Liver (tissue), 8 donors: ENCODE measurements at regions not wholly inside any gene's neighbourhood (a gene's known extent, or its start where the extent isn't known, plus 50 kb on each side); places are given as distances from the start of the nearest gene placed in this dataset.

Source experiments
- DNase-seq: peaks from one replicate; pipeline ENCODE4 v3.0.0-alpha.2; 2017; ENCODE audit warnings: low spot score
- H3K27ac ChIP-seq, 2 donors: one replicate each; pipeline ENCODE4 v1.7.0; 2013; ENCODE audit warnings: inconsistent platforms in 2 of 2, low read length in 2 of 2, control low read depth in 1 of 2, low read depth in 1 of 2, mild to moderate bottlenecking in 1 of 2
- H3K27me3 ChIP-seq, 4 donors: one replicate each; pipeline versions ENCODE4 v1.6.1 to v1.7.0; 2013; ENCODE audit warnings: low read length in 3 of 4, inconsistent platforms in 1 of 4, mild to moderate bottlenecking in 1 of 4, moderate library complexity in 1 of 4; ENCODE audit not compliant: control insufficient read depth in 4 of 4, insufficient read depth in 4 of 4
- H3K36me3 ChIP-seq, 4 donors: one replicate each; pipeline versions ENCODE4 v1.6.1 to v1.7.0; 2013; ENCODE audit warnings: low read length in 3 of 4, mild to moderate bottlenecking in 3 of 4, low read depth in 1 of 4, moderate library complexity in 1 of 4; ENCODE audit not compliant: control insufficient read depth in 4 of 4, insufficient read depth in 3 of 4
- H3K4me1 ChIP-seq, 4 donors: one replicate each; pipeline versions ENCODE4 v1.6.1 to v1.7.0; 2013; ENCODE audit warnings: low read length in 3 of 4, mild to moderate bottlenecking in 3 of 4, moderate library complexity in 1 of 4; ENCODE audit not compliant: control insufficient read depth in 4 of 4, insufficient read depth in 4 of 4
- H3K4me3 ChIP-seq, 3 donors: one replicate each; pipeline versions ENCODE4 v1.6.1 to v1.7.0; 2013; ENCODE audit warnings: low read length in 3 of 3, control low read depth in 1 of 3, low read depth in 1 of 3, mild to moderate bottlenecking in 1 of 3
- H3K9ac ChIP-seq, 2 donors: one replicate each; pipeline ENCODE4 v1.7.0; 2013; ENCODE audit warnings: low read length in 2 of 2, mild to moderate bottlenecking in 2 of 2, moderate library complexity in 2 of 2, control low read depth in 1 of 2, low read depth in 1 of 2
- H3K9me3 ChIP-seq, 4 donors: one replicate each; pipeline versions ENCODE4 v1.6.1 to v1.7.0; 2013; ENCODE audit warnings: low read length in 3 of 4; ENCODE audit not compliant: control insufficient read depth in 4 of 4
- ATF3 ChIP-seq: IDR thresholded peaks from 2 replicates; pipeline ENCODE4 v1.6.1; 2016; ENCODE audit warnings: antibody characterized with exemption
- CTCF ChIP-seq: fragments of 150-350 bp; IDR thresholded peaks from 2 replicates; pipeline ENCODE4 v1.5.1; 2017; ENCODE audit warnings: improper control_type of control experiment, low read depth, low read length; ENCODE audit not compliant: missing input control
- FOXA1 ChIP-seq: IDR thresholded peaks from 2 replicates; pipeline ENCODE4 v1.6.1; 2016; ENCODE audit warnings: antibody characterized with exemption
- FOXA2 ChIP-seq: IDR thresholded peaks from 2 replicates; pipeline ENCODE4 v1.6.1; 2016; ENCODE audit warnings: antibody characterized with exemption
- HNF4G ChIP-seq: IDR thresholded peaks from 2 replicates; pipeline ENCODE4 v1.6.1; 2016; ENCODE audit warnings: antibody characterized with exemption
- NR2F2 ChIP-seq: IDR thresholded peaks from 2 replicates; pipeline ENCODE4 v1.6.1; 2016; ENCODE audit warnings: antibody characterized with exemption
- RAD21 ChIP-seq, 2 donors: IDR thresholded peaks; 2 replicates each; pipeline ENCODE4 v1.6.1; 2016; ENCODE audit warnings: antibody characterized with exemption in 2 of 2, mild to moderate bottlenecking in 2 of 2
- REST ChIP-seq: IDR thresholded peaks from 2 replicates; pipeline ENCODE4 v1.6.1; 2016; ENCODE audit warnings: antibody characterized with exemption, mild to moderate bottlenecking
- SP1 ChIP-seq: IDR thresholded peaks from 2 replicates; pipeline ENCODE4 v1.6.1; 2018; ENCODE audit warnings: antibody characterized with exemption, mild to moderate bottlenecking
- TAF1 ChIP-seq: conservative IDR thresholded peaks from 2 replicates; pipeline ENCODE4 v1.6.1; 2016; ENCODE audit warnings: antibody characterized with exemption, mild to moderate bottlenecking
- YY1 ChIP-seq: IDR thresholded peaks from 2 replicates; pipeline ENCODE4 v1.6.1; 2016; ENCODE audit warnings: antibody characterized with exemption, mild to moderate bottlenecking
- WGBS: extraction: QIAGEN DNeasy Blood & Tissue Kit; methylation state at CpG from one replicate; pipeline ENCODE4 v1.1.7; 2013; 5-methylcytosine and 5-hydroxymethylcytosine counted together
- TF ChIP-seq, protein P1 (sequence below): IDR thresholded peaks from 2 replicates; pipeline ENCODE4 v1.6.1; 2016; ENCODE audit warnings: antibody characterized with exemption
- TF ChIP-seq, protein P2 (sequence below): IDR thresholded peaks from 2 replicates; pipeline ENCODE4 v1.6.1; 2016; ENCODE audit warnings: antibody characterized with exemption
- donor health status: healthy.
- donor health status: healthy.
- donor health status: healthy.
- donor health status: healthy.
- donor health status: healthy.

DNA sequence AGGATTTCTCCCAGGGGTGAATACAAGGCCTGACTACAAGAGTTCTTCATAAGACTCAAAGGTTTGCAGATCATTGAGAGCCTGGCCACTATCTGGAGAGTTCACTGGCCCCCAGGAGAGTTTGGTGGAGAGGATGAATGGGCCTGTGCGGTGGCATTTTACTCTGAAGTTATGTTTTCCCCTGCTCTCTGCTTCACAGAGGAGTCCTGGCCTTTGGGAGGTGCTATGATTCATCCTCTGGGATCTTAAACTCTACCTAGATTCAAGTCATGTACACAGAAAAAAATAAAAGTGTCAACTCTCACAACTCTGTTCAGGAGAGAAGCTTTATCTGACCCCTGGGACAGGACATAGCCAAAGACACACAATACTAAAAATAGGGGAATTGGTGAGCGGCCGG is 159.1 kb upstream of the CARD18 start:
- no peak overlapping the region for H3K4me3 ChIP-seq
- no peaks in the 10 kb centered on the region for H3K9me3 ChIP-seq
- TF ChIP-seq NR2F2 (no peak), CTCF (no peak), YY1 (no peak), TAF1 (no peak), FOXA2 (no peak), RAD21 (IDR thresholded peaks at IDR 0.05) (no peak), HNF4G (no peak)
- TF ChIP-seq, protein P1, sequence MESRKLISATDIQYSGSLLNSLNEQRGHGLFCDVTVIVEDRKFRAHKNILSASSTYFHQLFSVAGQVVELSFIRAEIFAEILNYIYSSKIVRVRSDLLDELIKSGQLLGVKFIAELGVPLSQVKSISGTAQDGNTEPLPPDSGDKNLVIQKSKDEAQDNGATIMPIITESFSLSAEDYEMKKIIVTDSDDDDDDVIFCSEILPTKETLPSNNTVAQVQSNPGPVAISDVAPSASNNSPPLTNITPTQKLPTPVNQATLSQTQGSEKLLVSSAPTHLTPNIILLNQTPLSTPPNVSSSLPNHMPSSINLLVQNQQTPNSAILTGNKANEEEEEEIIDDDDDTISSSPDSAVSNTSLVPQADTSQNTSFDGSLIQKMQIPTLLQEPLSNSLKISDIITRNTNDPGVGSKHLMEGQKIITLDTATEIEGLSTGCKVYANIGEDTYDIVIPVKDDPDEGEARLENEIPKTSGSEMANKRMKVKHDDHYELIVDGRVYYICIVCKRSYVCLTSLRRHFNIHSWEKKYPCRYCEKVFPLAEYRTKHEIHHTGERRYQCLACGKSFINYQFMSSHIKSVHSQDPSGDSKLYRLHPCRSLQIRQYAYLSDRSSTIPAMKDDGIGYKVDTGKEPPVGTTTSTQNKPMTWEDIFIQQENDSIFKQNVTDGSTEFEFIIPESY = no peak
- H3K36me3 ChIP-seq = no peaks in the 10 kb centered on the region
- no peaks in the 10 kb centered on the region for H3K4me1 ChIP-seq
- no peak overlapping the region for H3K9ac ChIP-seq
- DNase-seq = no peak
- WGBS = 95% methylated on average over 3 of the region's 3 CpGs
- H3K27ac ChIP-seq = no peak overlapping the region
- no peaks in the 10 kb centered on the region for H3K27me3 ChIP-seq

- no peak for TF ChIP-seq HNF4G
- no peak for TF ChIP-seq REST
- TF ChIP-seq SP1 = no peak
- no peak for TF ChIP-seq YY1
- TF ChIP-seq FOXA1 = no peak
- no peak for TF ChIP-seq ATF3
- no peak for TF ChIP-seq TAF1
- TF ChIP-seq, protein P2, sequence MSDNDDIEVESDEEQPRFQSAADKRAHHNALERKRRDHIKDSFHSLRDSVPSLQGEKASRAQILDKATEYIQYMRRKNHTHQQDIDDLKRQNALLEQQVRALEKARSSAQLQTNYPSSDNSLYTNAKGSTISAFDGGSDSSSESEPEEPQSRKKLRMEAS = no peak
- TF ChIP-seq CTCF = no peak
- H3K4me1 ChIP-seq = no peaks in the 10 kb centered on the region
- WGBS = 68% methylated on average over 2 of the region's 2 CpGs
Observed at GRCh38 chr11:105298174-105298573, 158.6 kb upstream of the CARD18 start.

More at GRCh38 chr11:105298174-105298573, 158.6 kb upstream of the CARD18 start:
- H3K27ac ChIP-seq = no peak overlapping the region
- H3K9me3 ChIP-seq = no peaks in the 10 kb centered on the region
- no peaks in the 10 kb centered on the region for H3K27me3 ChIP-seq
- no peaks in the 10 kb centered on the region for H3K36me3 ChIP-seq
- H3K9ac ChIP-seq = no peak overlapping the region
- DNase-seq = no peak
- no peak overlapping the region for H3K4me3 ChIP-seq
